ENCODE measurements at regions not wholly inside any gene's neighbourhood (a gene's known extent, or its start where the extent isn't known, plus 50 kb on each side); places are given as distances from the start of the nearest gene placed in this dataset.

- no peak overlapping the region for H3K27ac ChIP-seq (replicated peaks)
- H3K4me3 ChIP-seq (replicated peaks; ENCODE audit: insufficient read depth, low read length) = no peak overlapping the region
- peaks cover 3% of the 10 kb centered on the region for H3K27me3 ChIP-seq (ENCODE audit: insufficient read depth, poor library complexity, severe bottlenecking)
- DNase-seq (ENCODE audit: low read depth in 1 of 2, low spot score in 1 of 2) = no peak
- no peak for TF ChIP-seq SPI1 (IDR thresholded peaks at IDR 0.05; ENCODE audit: borderline replicate concordance, low read depth)
- TF ChIP-seq REST (IDR thresholded peaks at IDR 0.05; ENCODE audit: insufficient replicate concordance, low read depth) = no peak
- no peak for TF ChIP-seq GABPA (IDR thresholded peaks at IDR 0.05; ENCODE audit: low read depth)
- no peak for TF ChIP-seq CTCF (IDR thresholded peaks at IDR 0.05; ENCODE audit: insufficient read depth, low read length)
- TF ChIP-seq POLR2AphosphoS5 (IDR thresholded peaks at IDR 0.05; ENCODE audit: low read depth) = no peak
These were observed 110.7 kb downstream of the AASDH start for GRCh38 chr4:56276547-56276946.

- Histone ChIP-seq H3K27ac (replicated peaks) (no peak overlapping the region), H3K4me3 (replicated peaks; ENCODE audit: insufficient read depth, low read length) (no peak overlapping the region), H3K27me3 (ENCODE audit: insufficient read depth, poor library complexity, severe bottlenecking) (peaks cover 3% of the 10 kb centered on the region)
- TF ChIP-seq SPI1 (IDR thresholded peaks at IDR 0.05; ENCODE audit: borderline replicate concordance, low read depth) (no peak), REST (IDR thresholded peaks at IDR 0.05; ENCODE audit: insufficient replicate concordance, low read depth) (no peak), POLR2AphosphoS5 (IDR thresholded peaks at IDR 0.05; ENCODE audit: low read depth) (no peak), GABPA (IDR thresholded peaks at IDR 0.05; ENCODE audit: low read depth) (no peak), CTCF (IDR thresholded peaks at IDR 0.05; ENCODE audit: insufficient read depth, low read length) (no peak)
- no peak for DNase-seq (ENCODE audit: low read depth in 1 of 2, low spot score in 1 of 2)
These were observed 113.9 kb downstream of the AASDH start for GRCh38 chr4:56273391-56273790.

GRCh38 chr4:56272927-56273326 is 114.4 kb downstream of the AASDH start:
- Histone ChIP-seq H3K27me3 (ENCODE audit: insufficient read depth, poor library complexity, severe bottlenecking) (peaks cover 3% of the 10 kb centered on the region), H3K27ac (replicated peaks) (no peak overlapping the region), H3K4me3 (replicated peaks; ENCODE audit: insufficient read depth, low read length) (no peak overlapping the region)
- no peak for DNase-seq (ENCODE audit: low read depth in 1 of 2, low spot score in 1 of 2)
- no peak for TF ChIP-seq CTCF (IDR thresholded peaks at IDR 0.05; ENCODE audit: insufficient read depth, low read length)
- no peak for TF ChIP-seq SPI1 (IDR thresholded peaks at IDR 0.05; ENCODE audit: borderline replicate concordance, low read depth)
- no peak for TF ChIP-seq GABPA (IDR thresholded peaks at IDR 0.05; ENCODE audit: low read depth)
- no peak for TF ChIP-seq REST (IDR thresholded peaks at IDR 0.05; ENCODE audit: insufficient replicate concordance, low read depth)
- no peak for TF ChIP-seq POLR2AphosphoS5 (IDR thresholded peaks at IDR 0.05; ENCODE audit: low read depth)
